HS-5 (cell line): ENCODE measurements at regions not wholly inside any gene's neighbourhood (a gene's known extent, or its start where the extent isn't known, plus 50 kb on each side); places are given as distances from the start of the nearest gene placed in this dataset.

Source experiments
- DNase-seq: peaks from one replicate; pipeline ENCODE4 v3.0.0-alpha.2; 2012; ENCODE audit warnings: low read depth

GRCh38 chr9:85260275-85260845, 481.4 kb downstream of the AGTPBP1 start:
- no peak for DNase-seq

GRCh38 chr9:85258823-85259370, 482.9 kb downstream of the AGTPBP1 start:
- peak; percentile 22 for DNase-seq

GRCh38 chr9:85258236-85258635, 483.5 kb downstream of the AGTPBP1 start:
- no peak for DNase-seq

GRCh38 chr9:85249313-85249621, 492.5 kb downstream of the AGTPBP1 start:
- no peak for DNase-seq

- DNase-seq = peak; percentile 29
Measured at GRCh38 chr9:85248514-85249312, 493.0 kb downstream of the AGTPBP1 start.

- DNase-seq = no peak
Measured at GRCh38 chr9:85246541-85246940, 495.2 kb downstream of the AGTPBP1 start.

- DNase-seq = no peak
Measured at GRCh38 chr9:85244856-85245255, 496.9 kb downstream of the AGTPBP1 start.

- DNase-seq = no peak
Measured at GRCh38 chr9:85243977-85244376, 497.8 kb downstream of the AGTPBP1 start.

- no peak for DNase-seq
Measured at GRCh38 chr9:85237478-85237877, 504.3 kb downstream of the AGTPBP1 start.

- DNase-seq = no peak
Measured at GRCh38 chr9:85230081-85230480, 511.7 kb downstream of the AGTPBP1 start.

GRCh38 chr9:85228111-85228855, 513.5 kb downstream of the AGTPBP1 start:
- no peak for DNase-seq

GRCh38 chr9:85225180-85225579, 516.6 kb downstream of the AGTPBP1 start:
- no peak for DNase-seq

- DNase-seq = peak; percentile 60
Measured at GRCh38 chr9:85224729-85225128, 517.0 kb downstream of the AGTPBP1 start.

GRCh38 chr9:85224301-85224700, 517.5 kb downstream of the AGTPBP1 start:
- DNase-seq = no peak

GRCh38 chr9:85223506-85224125, 518.1 kb downstream of the AGTPBP1 start:
- DNase-seq = no peak

GRCh38 chr9:85216601-85217000, 525.2 kb downstream of the AGTPBP1 start:
- DNase-seq = no peak

GRCh38 chr9:85215961-85216360, 525.8 kb downstream of the AGTPBP1 start:
- no peak for DNase-seq

GRCh38 chr9:85215416-85215815, 526.3 kb downstream of the AGTPBP1 start:
- DNase-seq = no peak

- DNase-seq = no peak
Measured at GRCh38 chr9:85213650-85214607, 527.8 kb downstream of the AGTPBP1 start.

- peak; percentile 61 for DNase-seq
Measured at GRCh38 chr9:85212887-85213286, 528.9 kb downstream of the AGTPBP1 start.

- DNase-seq = no peak
Measured at GRCh38 chr9:85212209-85212608, 529.5 kb downstream of the AGTPBP1 start.
